Activated naive CD8-positive, alpha-beta T cell treated with anti-CD3 and anti-CD28 coated beads, Interleukin-2, amount 10 ng/mL, durations not matched to agents 7 days and 5 days (primary cell): ENCODE measurements at regions not wholly inside any gene's neighbourhood (a gene's known extent, or its start where the extent isn't known, plus 50 kb on each side); places are given as distances from the start of the nearest gene placed in this dataset.

Experiments used
- ATAC-seq: fragments of 150-1000 bp; cut with Tn5 transposase; one replicate; pipeline ENCODE4 v1.10.0; 2021; ENCODE audit warnings: low read depth, moderate library complexity
- POLR2A ChIA-PET: fragments of 350-600 bp; sonication (Branson Sonifier 250); formaldehyde crosslinking; loops from one replicate; lab custom pipeline; 2021; ENCODE audit warnings: antibody characterized with exemption; lab: Charles Lee
- DNase-seq: peaks from one replicate; pipeline ENCODE4 v3.0.0; 2021
- H3K27ac Mint-ChIP-seq: one replicate; pipeline ENCODE4 v1.8.0; 2022; ENCODE audit warnings: mild to moderate bottlenecking, mixed read lengths
- H3K27me3 Mint-ChIP-seq: one replicate; pipeline ENCODE4 v1.8.0; 2022; ENCODE audit warnings: mild to moderate bottlenecking, moderate library complexity, mixed read lengths
- H3K36me3 Mint-ChIP-seq: one replicate; pipeline ENCODE4 v1.8.0; 2021; ENCODE audit warnings: mild to moderate bottlenecking, mixed read lengths
- H3K4me1 Mint-ChIP-seq: one replicate; pipeline ENCODE4 v1.8.0; 2021; ENCODE audit warnings: mixed read lengths
- H3K4me3 Mint-ChIP-seq: one replicate; pipeline ENCODE4 v1.8.0; 2022; ENCODE audit warnings: mild to moderate bottlenecking, moderate library complexity, mixed read lengths
- H3K9me3 Mint-ChIP-seq: one replicate; pipeline ENCODE4 v1.8.0; 2021; ENCODE audit warnings: mixed read lengths

- H3K27ac Mint-ChIP-seq: no peak overlapping the region
- H3K36me3 Mint-ChIP-seq: peaks cover 1% of the 10 kb centered on the region
- POLR2A ChIA-PET: no interaction called here
- DNase-seq (no peak), ATAC-seq (no peak)
- H3K9me3 Mint-ChIP-seq: peaks cover 6% of the 10 kb centered on the region
- H3K4me3 Mint-ChIP-seq: no peak overlapping the region
- no peaks in the 10 kb centered on the region for H3K27me3 Mint-ChIP-seq
- H3K4me1 Mint-ChIP-seq: peaks cover 4% of the 10 kb centered on the region
Observed at GRCh38 chr13:39867807-39868206, 212.3 kb downstream of the COG6 start.

- peaks cover 1% of the 10 kb centered on the region for H3K36me3 Mint-ChIP-seq
- no peak overlapping the region for H3K4me3 Mint-ChIP-seq
- peaks cover 4% of the 10 kb centered on the region for H3K4me1 Mint-ChIP-seq
- H3K9me3 Mint-ChIP-seq: peaks cover 6% of the 10 kb centered on the region
- H3K27me3 Mint-ChIP-seq: no peaks in the 10 kb centered on the region
- DNase-seq (no peak), ATAC-seq (no peak)
- no peak overlapping the region for H3K27ac Mint-ChIP-seq
- POLR2A ChIA-PET: no interaction called here
Observed at GRCh38 chr13:39870197-39870747, 214.8 kb downstream of the COG6 start.

GRCh38 chr13:39874331-39875053, 219.0 kb downstream of the COG6 start:
- no peaks in the 10 kb centered on the region for H3K9me3 Mint-ChIP-seq

GRCh38 chr13:39875111-39875987, 219.9 kb downstream of the COG6 start:
- ATAC-seq (no peak), DNase-seq (no peak)
- H3K27ac Mint-ChIP-seq: no peak overlapping the region
- POLR2A ChIA-PET: no interaction called here
- H3K4me3 Mint-ChIP-seq: no peak overlapping the region
- no peaks in the 10 kb centered on the region for H3K9me3 Mint-ChIP-seq
- H3K27me3 Mint-ChIP-seq: no peaks in the 10 kb centered on the region
- no peaks in the 10 kb centered on the region for H3K36me3 Mint-ChIP-seq
- no peaks in the 10 kb centered on the region for H3K4me1 Mint-ChIP-seq

More at GRCh38 chr13:39874331-39875053, 219.0 kb downstream of the COG6 start:
- no peak for ATAC-seq
- Mint-ChIP-seq H3K4me3 (no peak overlapping the region), H3K36me3 (no peaks in the 10 kb centered on the region), H3K4me1 (no peaks in the 10 kb centered on the region), H3K27ac (no peak overlapping the region), H3K27me3 (no peaks in the 10 kb centered on the region)
- DNase-seq: no peak
- POLR2A ChIA-PET: interaction anchor here (0.5 kb wide), 1 partner anchor 828 kb away, joined by 6 read pairs; no protein-coding TSS in a partner anchor

- Mint-ChIP-seq H3K9me3 (no peaks in the 10 kb centered on the region), H3K4me1 (no peaks in the 10 kb centered on the region), H3K4me3 (no peak overlapping the region), H3K36me3 (no peaks in the 10 kb centered on the region), H3K27me3 (no peaks in the 10 kb centered on the region), H3K27ac (no peak overlapping the region)
- POLR2A ChIA-PET: no interaction called here
- ATAC-seq: no peak
- DNase-seq: no peak
Observed at GRCh38 chr13:39876258-39876657, 220.8 kb downstream of the COG6 start.

GRCh38 chr13:39877134-39877533, 221.7 kb downstream of the COG6 start:
- no peak for DNase-seq
- Mint-ChIP-seq H3K4me1 (no peaks in the 10 kb centered on the region), H3K27ac (no peak overlapping the region), H3K4me3 (no peak overlapping the region), H3K27me3 (no peaks in the 10 kb centered on the region), H3K36me3 (no peaks in the 10 kb centered on the region), H3K9me3 (peaks cover 3% of the 10 kb centered on the region)
- no peak for ATAC-seq
- POLR2A ChIA-PET: no interaction called here

GRCh38 chr13:39879286-39880035, 224.0 kb downstream of the COG6 start:
- POLR2A ChIA-PET: no interaction called here

GRCh38 chr13:39881383-39881782, 225.9 kb downstream of the COG6 start:
- Mint-ChIP-seq H3K36me3 (peaks cover 2% of the 10 kb centered on the region), H3K4me3 (no peak overlapping the region), H3K4me1 (no peaks in the 10 kb centered on the region), H3K9me3 (peaks cover 13% of the 10 kb centered on the region), H3K27me3 (no peaks in the 10 kb centered on the region), H3K27ac (no peak overlapping the region)
- POLR2A ChIA-PET: no interaction called here
- ATAC-seq: no peak
- DNase-seq: no peak

More at GRCh38 chr13:39879286-39880035, 224.0 kb downstream of the COG6 start:
- H3K9me3 Mint-ChIP-seq: peaks cover 9% of the 10 kb centered on the region
- ATAC-seq (no peak), DNase-seq (no peak)
- no peak overlapping the region for H3K4me3 Mint-ChIP-seq
- no peaks in the 10 kb centered on the region for H3K27me3 Mint-ChIP-seq
- no peaks in the 10 kb centered on the region for H3K4me1 Mint-ChIP-seq
- peaks cover 2% of the 10 kb centered on the region for H3K36me3 Mint-ChIP-seq
- H3K27ac Mint-ChIP-seq: no peak overlapping the region

- ATAC-seq: no peak
- H3K9me3 Mint-ChIP-seq: peaks cover 15% of the 10 kb centered on the region
- H3K4me1 Mint-ChIP-seq: no peaks in the 10 kb centered on the region
- no peaks in the 10 kb centered on the region for H3K27me3 Mint-ChIP-seq
- DNase-seq: no peak
- H3K4me3 Mint-ChIP-seq: no peak overlapping the region
- POLR2A ChIA-PET: no interaction called here
- no peak overlapping the region for H3K27ac Mint-ChIP-seq
- peaks cover 2% of the 10 kb centered on the region for H3K36me3 Mint-ChIP-seq
Observed at GRCh38 chr13:39881887-39882286, 226.4 kb downstream of the COG6 start.

- Mint-ChIP-seq H3K27me3 (no peaks in the 10 kb centered on the region), H3K9me3 (peaks cover 15% of the 10 kb centered on the region), H3K4me3 (no peak overlapping the region), H3K36me3 (peaks cover 2% of the 10 kb centered on the region), H3K27ac (no peak overlapping the region), H3K4me1 (no peaks in the 10 kb centered on the region)
- no peak for ATAC-seq
- POLR2A ChIA-PET: no interaction called here
- no peak for DNase-seq
Observed at GRCh38 chr13:39884166-39884565, 228.7 kb downstream of the COG6 start.

- DNase-seq: no peak
- H3K9me3 Mint-ChIP-seq: peaks cover 17% of the 10 kb centered on the region
- H3K27me3 Mint-ChIP-seq: no peaks in the 10 kb centered on the region
- H3K36me3 Mint-ChIP-seq: peaks cover 2% of the 10 kb centered on the region
- H3K27ac Mint-ChIP-seq: no peak overlapping the region
- no peak for ATAC-seq
- POLR2A ChIA-PET: no interaction called here
- H3K4me1 Mint-ChIP-seq: peaks cover 1% of the 10 kb centered on the region
- H3K4me3 Mint-ChIP-seq: no peak overlapping the region
Observed at GRCh38 chr13:39886336-39886735, 230.9 kb downstream of the COG6 start.

- no peak overlapping the region for H3K27ac Mint-ChIP-seq
- peaks cover 13% of the 10 kb centered on the region for H3K9me3 Mint-ChIP-seq
- H3K4me1 Mint-ChIP-seq: peaks cover 2% of the 10 kb centered on the region
- POLR2A ChIA-PET: no interaction called here
- ATAC-seq (no peak), DNase-seq (no peak)
- H3K4me3 Mint-ChIP-seq: no peak overlapping the region
- no peaks in the 10 kb centered on the region for H3K27me3 Mint-ChIP-seq
- peaks cover 2% of the 10 kb centered on the region for H3K36me3 Mint-ChIP-seq
Observed at GRCh38 chr13:39887387-39887786, 231.9 kb downstream of the COG6 start.
